Endothelial cell of umbilical vein (primary cell): ENCODE measurements at regions not wholly inside any gene's neighbourhood (a gene's known extent, or its start where the extent isn't known, plus 50 kb on each side); places are given as distances from the start of the nearest gene placed in this dataset.

Source experiments
- BruUV-seq: library from RNA; stranded (reverse); fragments of 400-500 nt; replicated peaks from 2 replicates; lab custom pipeline; 2021; lab: Mats Ljungman, UMichigan
- CTCF ChIA-PET: fragments of 300-600, 350-600 bp; sonication (Branson Sonifier 250); formaldehyde crosslinking; loops from one replicate; lab custom pipeline; 2021; ENCODE audit warnings: antibody characterized with exemption, inconsistent platforms; lab: Charles Lee
- POLR2A ChIA-PET: fragments of 300-600, 350-600 bp; sonication (Branson Sonifier 250); formaldehyde crosslinking; loops from one replicate; lab custom pipeline; 2021; ENCODE audit warnings: antibody characterized with exemption, inconsistent platforms; lab: Charles Lee
- DNase-seq: peaks from one replicate; pipeline ENCODE4 v3.0.0-alpha.2; 2011; ENCODE audit warnings: low read depth, low spot score
- FAIRE-seq: peaks from 2 replicates; lab custom pipeline; 2011; peaks lifted over from hg19 to GRCh38; lab: Jason Lieb, UNC
- H2AFZ ChIP-seq: 2 replicates; pipeline ENCODE4 v1.6.0; 2012; ENCODE audit warnings: low read depth, low read length, control low read depth, inconsistent platforms
- H3K27ac ChIP-seq: 2 replicates; pipeline ENCODE4 v1.5.1; 2011; ENCODE audit warnings: low read depth, mild to moderate bottlenecking, control low read depth, low read length, moderate library complexity; ENCODE audit not compliant: insufficient read depth
- H3K27me3 ChIP-seq, 2 experiments: 2 replicates each; pipeline versions ENCODE4 v1.6.0 to v1.6.1; 2011; ENCODE audit warnings: low read length in 2 of 2, mixed read lengths in 1 of 2; ENCODE audit not compliant: control insufficient read depth in 2 of 2, insufficient read depth in 2 of 2
- H3K36me3 ChIP-seq, 2 experiments: 2 replicates in 1 of 2; 3 replicates in 1 of 2; pipeline ENCODE4 v1.5.1; 2011; ENCODE audit warnings: low read length in 2 of 2, mild to moderate bottlenecking in 1 of 2, moderate library complexity in 1 of 2; ENCODE audit not compliant: control insufficient read depth in 2 of 2, insufficient read depth in 2 of 2; ENCODE audit errors: extremely low read depth in 1 of 2
- H3K4me1 ChIP-seq: 3 replicates; pipeline ENCODE4 v1.5.1; 2011; ENCODE audit warnings: mild to moderate bottlenecking, low read length; ENCODE audit not compliant: control insufficient read depth, insufficient read depth; ENCODE audit errors: extremely low read depth
- H3K4me2 ChIP-seq: 2 replicates; pipeline ENCODE4 v1.6.1; 2011; ENCODE audit warnings: low read length, control low read depth, mixed read lengths; ENCODE audit not compliant: insufficient read depth
- H3K4me3 ChIP-seq, 3 experiments: fragments of 200-600 bp in 1 of 3; sonication (generic), shearing (Covaris generic) in 1 of 3; replicated peaks in 1 of 3; 2 replicates each; pipeline ENCODE4 v1.5.1; 2011 to 2016; ENCODE audit warnings: control low read depth in 3 of 3, low read length in 3 of 3, mild to moderate bottlenecking in 2 of 3, inconsistent platforms in 1 of 3, low read depth in 1 of 3, moderate library complexity in 1 of 3; ENCODE audit not compliant: insufficient read depth in 1 of 3
- H3K79me2 ChIP-seq: 2 replicates; pipeline ENCODE4 v1.6.0; 2012; ENCODE audit warnings: low read length, inconsistent platforms; ENCODE audit not compliant: control insufficient read depth, insufficient read depth
- H3K9ac ChIP-seq: replicated peaks from 2 replicates; pipeline ENCODE3; 2011; ENCODE audit warnings: low read length, control low read depth; ENCODE audit not compliant: insufficient read depth; ENCODE audit errors: extremely low read depth
- H3K9me1 ChIP-seq: replicated peaks from 3 replicates; pipeline ENCODE4 v1.6.0; 2011; ENCODE audit warnings: mild to moderate bottlenecking, low read length; ENCODE audit not compliant: control insufficient read depth, insufficient read depth; ENCODE audit errors: extremely low read depth
- H3K9me3 ChIP-seq: replicated peaks from 2 replicates; pipeline ENCODE4 v1.5.1; 2012; ENCODE audit warnings: low read length, inconsistent platforms; ENCODE audit not compliant: control insufficient read depth, insufficient read depth
- H4K20me1 ChIP-seq: replicated peaks from 2 replicates; pipeline ENCODE3; 2011; ENCODE audit warnings: mild to moderate bottlenecking, low read length; ENCODE audit not compliant: control insufficient read depth, insufficient read depth; ENCODE audit errors: extremely low read depth
- EZH2 ChIP-seq: IDR thresholded peaks from 2 replicates; pipeline ENCODE4 v1.6.1; 2012; ENCODE audit warnings: borderline replicate concordance, low read depth, mild to moderate bottlenecking, moderate library complexity, low read length, inconsistent platforms; ENCODE audit not compliant: severe bottlenecking
- FOS ChIP-seq: IDR thresholded peaks from 2 replicates; pipeline ENCODE4 v1.6.1; 2011; ENCODE audit warnings: mild to moderate bottlenecking, low read length, moderate library complexity, borderline replicate concordance; ENCODE audit not compliant: insufficient read depth
- GATA2 ChIP-seq: IDR thresholded peaks from 2 replicates; pipeline ENCODE4 v1.7.0; 2011; ENCODE audit warnings: low read depth, mild to moderate bottlenecking, moderate library complexity, mixed read lengths, low read length; ENCODE audit not compliant: insufficient read length, insufficient read depth
- JUN ChIP-seq: IDR thresholded peaks from 2 replicates; pipeline ENCODE4 v1.6.1; 2011; ENCODE audit warnings: borderline replicate concordance, low read depth; ENCODE audit not compliant: insufficient read length, insufficient read depth
- MYC ChIP-seq: IDR thresholded peaks from one replicate; pipeline ENCODE4 v1.6.1; 2011; ENCODE audit warnings: mild to moderate bottlenecking, low read depth, low read length
- POLR2A ChIP-seq: IDR thresholded peaks from 2 replicates; pipeline ENCODE4 v1.6.1; 2012; ENCODE audit warnings: low read depth, mild to moderate bottlenecking, control low read depth, low read length
- POLR2AphosphoS5 ChIP-seq: IDR thresholded peaks from 2 replicates; pipeline ENCODE4 v1.6.1; 2012; ENCODE audit warnings: low read depth, mild to moderate bottlenecking, control low read depth, low read length, moderate library complexity; ENCODE audit not compliant: insufficient read depth
- dilution Hi-C: fragments of 300-500 bp; cut with MboI; formaldehyde crosslinking; loops from one replicate; pipeline ENCODE4 v1.15.0; 2019; ENCODE audit warnings: low sequenced_read_pairs; ENCODE audit not compliant: extremely low pct_ligation_motif_present
- intact Hi-C: fragments of 100-400 bp; cut with micrococcal nuclease; formaldehyde crosslinking; loops from one replicate; pipeline ENCODE4 v1.10.0; 2022
- TF ChIP-seq, protein P1 (sequence below): IDR thresholded peaks from 2 replicates; pipeline ENCODE4 v1.6.1; 2011; ENCODE audit not compliant: insufficient read depth, insufficient read length
- TF ChIP-seq, protein P2 (sequence below), 2 donors: IDR thresholded peaks; 1 replicate in 1 of 2; 2 replicates in 1 of 2; pipeline ENCODE4 v1.5.1; 2011; ENCODE audit warnings: low read length in 2 of 2, mild to moderate bottlenecking in 2 of 2, moderate library complexity in 2 of 2, control low read depth in 1 of 2, inconsistent platforms in 1 of 2, low read depth in 1 of 2; ENCODE audit not compliant: insufficient read depth in 1 of 2; ENCODE audit errors: extremely low read depth in 1 of 2

DNA sequence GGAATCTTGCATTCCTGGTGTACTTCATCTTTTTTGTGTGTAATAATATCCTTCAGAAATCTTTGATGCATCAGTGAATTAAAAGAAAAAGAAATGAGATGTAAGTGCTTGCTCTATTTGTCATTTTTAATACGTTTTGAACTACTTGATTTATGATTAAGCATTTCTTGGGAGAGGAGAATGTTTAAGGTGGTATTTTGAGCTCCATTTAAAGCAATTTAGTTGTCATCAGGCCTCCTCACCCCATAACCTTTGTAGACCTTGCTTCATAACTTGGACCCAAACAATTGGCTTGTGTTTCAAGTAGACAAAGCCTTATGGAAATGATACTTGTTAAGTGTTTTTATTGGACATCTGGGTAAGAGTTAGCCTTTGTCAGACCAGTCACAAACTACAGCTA, 87.1 kb upstream of the VEPH1 start:
- TF ChIP-seq, protein P1, sequence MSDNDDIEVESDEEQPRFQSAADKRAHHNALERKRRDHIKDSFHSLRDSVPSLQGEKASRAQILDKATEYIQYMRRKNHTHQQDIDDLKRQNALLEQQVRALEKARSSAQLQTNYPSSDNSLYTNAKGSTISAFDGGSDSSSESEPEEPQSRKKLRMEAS, result no peak
- TF ChIP-seq MYC (no peak), FOS (no peak), EZH2 (no peak), GATA2 (no peak), JUN (no peak), POLR2A (no peak), POLR2AphosphoS5 (no peak)
- TF ChIP-seq, protein P2, sequence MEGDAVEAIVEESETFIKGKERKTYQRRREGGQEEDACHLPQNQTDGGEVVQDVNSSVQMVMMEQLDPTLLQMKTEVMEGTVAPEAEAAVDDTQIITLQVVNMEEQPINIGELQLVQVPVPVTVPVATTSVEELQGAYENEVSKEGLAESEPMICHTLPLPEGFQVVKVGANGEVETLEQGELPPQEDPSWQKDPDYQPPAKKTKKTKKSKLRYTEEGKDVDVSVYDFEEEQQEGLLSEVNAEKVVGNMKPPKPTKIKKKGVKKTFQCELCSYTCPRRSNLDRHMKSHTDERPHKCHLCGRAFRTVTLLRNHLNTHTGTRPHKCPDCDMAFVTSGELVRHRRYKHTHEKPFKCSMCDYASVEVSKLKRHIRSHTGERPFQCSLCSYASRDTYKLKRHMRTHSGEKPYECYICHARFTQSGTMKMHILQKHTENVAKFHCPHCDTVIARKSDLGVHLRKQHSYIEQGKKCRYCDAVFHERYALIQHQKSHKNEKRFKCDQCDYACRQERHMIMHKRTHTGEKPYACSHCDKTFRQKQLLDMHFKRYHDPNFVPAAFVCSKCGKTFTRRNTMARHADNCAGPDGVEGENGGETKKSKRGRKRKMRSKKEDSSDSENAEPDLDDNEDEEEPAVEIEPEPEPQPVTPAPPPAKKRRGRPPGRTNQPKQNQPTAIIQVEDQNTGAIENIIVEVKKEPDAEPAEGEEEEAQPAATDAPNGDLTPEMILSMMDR (IDR thresholded peaks at IDR 0.05; ENCODE audit: extremely low read depth in 1 of 2, insufficient read depth in 1 of 2, low read depth in 1 of 2, low read length in 2 of 2), result no peak
- H3K36me3 ChIP-seq, result no peaks in the 10 kb centered on the region
- H3K4me2 ChIP-seq, result no peak overlapping the region
- FAIRE-seq (no peak), DNase-seq (no peak)
- CTCF ChIA-PET, result interaction anchor here (1.5 to 2.1 kb wide), 2 partner anchors 16 to 18 kb away, joined by 5 to 11 read pairs; no protein-coding TSS in a partner anchor
- no peaks in the 10 kb centered on the region for H3K4me1 ChIP-seq
- intact Hi-C loops (loop anchor here (5.0 kb wide), 1 partner anchor 1563 kb away; no protein-coding TSS in a partner anchor), dilution Hi-C loops (no loop called here)
- no peaks in the 10 kb centered on the region for H3K79me2 ChIP-seq
- H3K4me3 ChIP-seq, result no peak overlapping the region
- POLR2A ChIA-PET, result no interaction called here
- BruUV-seq, result no TSS peak
- no peak overlapping the region for H3K27ac ChIP-seq
- no peak overlapping the region for H2AFZ ChIP-seq
- H3K9me3 ChIP-seq, result no peaks in the 10 kb centered on the region
- no peak overlapping the region for H3K9ac ChIP-seq
- peaks cover 3 to 14% of the 10 kb centered on the region in 2 experiments for H3K27me3 ChIP-seq
- H3K9me1 ChIP-seq, result no peaks in the 10 kb centered on the region
- H4K20me1 ChIP-seq, result no peaks in the 10 kb centered on the region
